ENCODE measurements at regions not wholly inside any gene's neighbourhood (a gene's known extent, or its start where the extent isn't known, plus 50 kb on each side); places are given as distances from the start of the nearest gene placed in this dataset.

GRCh38 chr19:29404951-29405727, 120.7 kb upstream of the VSTM2B start:
- POLR2A ChIA-PET = no interaction called here
- no peak overlapping the region for H3K27ac ChIP-seq (ENCODE audit: low read depth, low read length)
- no peak for TF ChIP-seq CTCF (IDR thresholded peaks at IDR 0.05; ENCODE audit: low read depth, low read length)
- DNase-seq (ENCODE audit: low read depth, low spot score) = no peak
- peaks cover 86% of the 10 kb centered on the region for H3K9me3 ChIP-seq (ENCODE audit: control insufficient read depth, insufficient read depth, low read length)
- no peaks in the 10 kb centered on the region for H3K27me3 ChIP-seq (ENCODE audit: control insufficient read depth, insufficient read depth, low read length)
- CTCF ChIA-PET = no interaction called here
- H3K4me3 ChIP-seq (ENCODE audit: low read depth, low read length) = no peak overlapping the region

- peaks cover 81% of the 10 kb centered on the region for H3K9me3 ChIP-seq (ENCODE audit: control insufficient read depth, insufficient read depth, low read length)
- no peak overlapping the region for H3K27ac ChIP-seq (ENCODE audit: low read depth, low read length)
- TF ChIP-seq CTCF (IDR thresholded peaks at IDR 0.05; ENCODE audit: low read depth, low read length) = no peak
- POLR2A ChIA-PET = no interaction called here
- H3K27me3 ChIP-seq (ENCODE audit: control insufficient read depth, insufficient read depth, low read length) = no peaks in the 10 kb centered on the region
- no peak overlapping the region for H3K4me3 ChIP-seq (ENCODE audit: low read depth, low read length)
- DNase-seq (ENCODE audit: low read depth, low spot score) = no peak
- CTCF ChIA-PET = no interaction called here
Measured at GRCh38 chr19:29405728-29405995, 120.1 kb upstream of the VSTM2B start.

GRCh38 chr19:29409076-29409862, 116.5 kb upstream of the VSTM2B start:
- H3K27ac ChIP-seq (ENCODE audit: low read depth, low read length) = no peak overlapping the region
- H3K4me3 ChIP-seq (ENCODE audit: low read depth, low read length) = no peak overlapping the region
- H3K9me3 ChIP-seq (ENCODE audit: control insufficient read depth, insufficient read depth, low read length) = peaks cover 76% of the 10 kb centered on the region
- DNase-seq (ENCODE audit: low read depth, low spot score) = no peak
- TF ChIP-seq CTCF (IDR thresholded peaks at IDR 0.05; ENCODE audit: low read depth, low read length) = no peak
- POLR2A ChIA-PET = no interaction called here
- CTCF ChIA-PET = interaction anchor here (0.6 kb wide), 1 partner anchor 1442 kb away, joined by 4 read pairs; no protein-coding TSS in a partner anchor
- H3K27me3 ChIP-seq (ENCODE audit: control insufficient read depth, insufficient read depth, low read length) = no peaks in the 10 kb centered on the region

- peaks cover 65% of the 10 kb centered on the region for H3K9me3 ChIP-seq (ENCODE audit: control insufficient read depth, insufficient read depth, low read length)
- POLR2A ChIA-PET = no interaction called here
- CTCF ChIA-PET = no interaction called here
- DNase-seq (ENCODE audit: low read depth, low spot score) = no peak
- no peak overlapping the region for H3K4me3 ChIP-seq (ENCODE audit: low read depth, low read length)
- H3K27me3 ChIP-seq (ENCODE audit: control insufficient read depth, insufficient read depth, low read length) = no peaks in the 10 kb centered on the region
- no peak for TF ChIP-seq CTCF (IDR thresholded peaks at IDR 0.05; ENCODE audit: low read depth, low read length)
- H3K27ac ChIP-seq (ENCODE audit: low read depth, low read length) = no peak overlapping the region
Measured at GRCh38 chr19:29410601-29411000, 115.2 kb upstream of the VSTM2B start.

- ChIA-PET POLR2A (no interaction called here), CTCF (no interaction called here)
- no peak for TF ChIP-seq CTCF (IDR thresholded peaks at IDR 0.05; ENCODE audit: low read depth, low read length)
- H3K27me3 ChIP-seq (ENCODE audit: control insufficient read depth, insufficient read depth, low read length) = no peaks in the 10 kb centered on the region
- peaks cover 67% of the 10 kb centered on the region for H3K9me3 ChIP-seq (ENCODE audit: control insufficient read depth, insufficient read depth, low read length)
- H3K27ac ChIP-seq (ENCODE audit: low read depth, low read length) = no peak overlapping the region
- no peak overlapping the region for H3K4me3 ChIP-seq (ENCODE audit: low read depth, low read length)
- no peak for DNase-seq (ENCODE audit: low read depth, low spot score)
Measured at GRCh38 chr19:29411113-29411581, 114.6 kb upstream of the VSTM2B start.
